ENCODE measurements at regions not wholly inside any gene's neighbourhood (a gene's known extent, or its start where the extent isn't known, plus 50 kb on each side); places are given as distances from the start of the nearest gene placed in this dataset.
A peak's percentile ranks its signal among the peaks of the same experiment; 100 is the strongest.

GRCh38 chr10:3624367-3624766, 160.6 kb downstream of the KLF6 start:
- DNase-seq (ENCODE audit: low spot score), result no peak

DNA sequence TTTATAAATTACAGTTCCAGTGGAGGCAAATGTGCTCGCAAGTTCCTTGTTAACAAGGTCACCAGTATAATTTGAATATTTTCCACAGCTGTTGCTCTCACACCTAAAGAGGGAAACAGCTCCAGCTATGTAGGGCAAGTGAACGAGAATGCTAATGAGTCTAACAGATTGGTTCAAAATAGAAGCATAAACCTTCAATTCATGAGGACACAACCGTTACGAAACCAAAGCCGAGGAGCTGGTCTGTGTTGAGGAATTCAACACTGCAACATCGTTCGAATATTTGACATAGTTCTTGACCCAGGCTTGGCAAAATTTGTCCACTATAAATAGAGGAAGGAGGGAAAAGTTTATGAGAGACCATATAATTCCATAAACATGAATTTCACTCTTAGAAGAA, 161.3 kb downstream of the KLF6 start:
- DNase-seq (ENCODE audit: low spot score), result no peak

- DNase-seq (ENCODE audit: low spot score), result no peak
Observed at GRCh38 chr10:3622845-3623621, 162.0 kb downstream of the KLF6 start.

DNA sequence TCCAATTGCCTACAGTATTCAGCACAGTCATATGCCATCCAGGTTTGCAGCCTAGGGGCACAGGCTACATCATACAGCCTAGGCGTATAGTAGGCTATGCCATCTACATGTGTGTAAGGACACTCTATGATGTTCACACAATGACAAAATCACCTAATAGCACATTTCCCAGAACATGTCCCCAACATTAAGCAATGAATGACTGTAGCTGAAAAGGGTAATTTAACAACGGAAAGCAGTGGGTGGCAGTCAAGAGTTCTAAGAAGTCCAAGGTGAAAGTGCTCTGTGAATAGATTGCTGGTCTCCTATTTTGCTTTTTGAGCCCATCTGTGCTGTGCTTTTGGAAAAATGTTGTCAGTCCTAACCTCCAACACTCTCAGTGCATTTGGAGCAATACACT, 162.6 kb downstream of the KLF6 start:
- no peak for DNase-seq (ENCODE audit: low spot score)

- DNase-seq (ENCODE audit: low spot score), result no peak
Observed at GRCh38 chr10:3620818-3621217, 164.2 kb downstream of the KLF6 start.

DNA sequence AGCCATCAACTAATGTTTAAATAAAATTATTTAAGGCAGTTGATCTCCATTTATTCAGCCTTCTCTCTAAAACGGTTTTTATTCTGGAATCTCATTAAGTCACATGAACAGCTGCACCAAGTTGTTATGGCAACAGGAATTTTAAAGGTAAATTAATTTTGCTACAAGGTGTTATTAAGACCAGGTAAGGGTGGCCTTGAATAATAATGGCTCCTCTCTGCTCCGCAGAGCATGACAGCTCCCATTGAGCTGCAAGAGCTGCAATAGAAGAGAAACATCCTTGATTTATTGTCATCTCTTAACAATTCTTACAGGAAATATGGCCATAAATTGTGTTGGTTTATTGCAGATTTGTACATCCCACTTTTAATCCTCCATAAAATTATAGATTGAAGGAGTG, 165.8 kb downstream of the KLF6 start:
- DNase-seq (ENCODE audit: low spot score), result no peak

DNA sequence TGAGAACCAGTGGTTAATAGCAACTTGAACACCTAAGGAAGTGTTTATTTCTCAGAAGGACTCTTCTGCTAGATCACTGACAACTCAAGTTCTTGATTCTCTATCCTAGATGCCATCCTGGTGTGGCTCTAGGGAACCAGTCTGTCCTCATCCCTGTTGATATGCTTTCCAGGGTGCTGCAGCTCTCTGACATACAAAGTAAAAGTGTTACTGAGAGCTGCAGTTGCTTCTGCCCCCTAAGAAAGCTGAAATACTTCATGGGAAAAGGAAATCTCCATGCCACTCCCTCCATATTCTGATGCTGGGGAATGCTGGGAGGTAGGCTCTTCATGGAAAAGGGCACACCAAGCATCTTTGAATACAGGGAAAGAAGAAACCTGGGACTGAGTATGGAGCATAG, 168.1 kb downstream of the KLF6 start:
- DNase-seq (ENCODE audit: low spot score), result no peak

DNA sequence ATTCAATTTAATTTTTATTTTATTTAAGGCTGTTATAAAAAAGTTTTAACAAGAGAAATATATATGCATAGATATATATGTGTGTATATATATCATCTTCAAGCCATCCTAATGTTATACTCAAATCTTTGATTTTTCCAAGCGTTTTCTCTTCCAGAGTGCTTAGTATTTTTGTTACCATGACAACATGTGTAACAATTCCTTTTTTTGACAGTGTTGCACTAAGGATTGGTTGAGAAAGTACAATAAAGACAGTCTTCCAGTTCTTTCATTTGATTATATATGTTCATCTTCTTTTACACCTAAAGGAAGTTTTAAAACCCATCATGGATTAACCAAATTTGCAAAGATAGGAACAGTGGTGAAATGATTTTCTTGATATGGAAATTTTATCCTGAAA, 171.7 kb downstream of the KLF6 start:
- no peak for DNase-seq (ENCODE audit: low spot score)

DNA sequence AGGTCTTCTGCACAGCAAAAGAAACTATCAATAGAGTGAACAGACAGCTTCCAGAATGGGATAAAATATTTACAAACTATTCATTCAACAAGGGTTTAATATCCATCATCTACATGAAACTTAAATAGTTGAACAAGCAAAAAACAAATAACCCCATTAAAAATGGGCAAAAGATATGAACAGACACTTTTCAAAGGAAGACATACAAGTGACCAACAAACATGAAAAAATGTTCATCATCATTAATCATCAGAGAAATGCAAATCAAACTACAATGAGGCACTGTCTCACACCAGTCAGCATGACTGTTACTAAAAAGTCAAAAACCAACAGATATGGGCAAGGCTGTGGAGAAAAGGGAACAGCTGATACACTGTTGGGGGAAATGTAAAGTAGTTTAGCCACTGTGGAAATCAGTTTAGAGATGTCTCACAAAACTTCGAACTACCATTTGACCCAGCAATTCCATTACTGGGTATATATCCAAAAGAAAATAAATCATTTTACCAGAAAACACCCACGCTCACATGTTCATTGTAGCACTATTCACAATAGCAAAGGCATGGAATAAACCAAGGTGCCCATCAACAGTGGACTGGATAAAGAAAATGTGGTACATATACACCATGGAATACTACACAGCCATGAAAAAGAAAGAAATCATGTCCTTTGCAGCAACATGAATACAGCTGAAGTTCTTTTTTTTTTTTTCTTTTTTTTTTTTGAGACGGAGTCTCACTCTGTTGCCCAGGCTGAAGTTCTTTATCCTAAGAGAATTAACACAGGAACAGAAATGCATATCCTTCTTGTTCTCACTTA, 172.6 kb downstream of the KLF6 start:
- DNase-seq (ENCODE audit: low spot score), result no peak

GRCh38 chr10:3606309-3606708, 178.7 kb downstream of the KLF6 start:
- DNase-seq (ENCODE audit: low spot score), result no peak

DNA sequence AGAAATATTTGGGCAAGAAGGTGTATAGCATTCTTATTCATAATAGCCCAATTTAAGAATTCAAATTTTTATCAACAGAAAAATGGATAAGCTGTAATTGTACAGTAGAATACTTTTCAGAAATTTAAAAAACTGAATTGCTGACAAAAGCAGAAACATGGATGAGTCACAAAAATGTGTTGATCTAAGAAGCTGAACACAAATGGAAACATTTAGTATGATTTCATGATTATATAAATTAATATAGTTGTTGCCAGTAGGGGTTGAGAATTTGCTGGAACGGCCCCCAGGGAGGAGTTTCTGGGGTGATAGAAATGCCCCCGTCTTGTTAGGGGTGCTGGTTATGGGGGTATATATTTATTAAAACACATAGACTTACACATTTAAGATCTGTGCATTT, 179.1 kb downstream of the KLF6 start:
- DNase-seq (ENCODE audit: low spot score), result no peak

- DNase-seq (ENCODE audit: low spot score), result peak; percentile 53
Observed at GRCh38 chr10:3595736-3596135, 189.3 kb downstream of the KLF6 start.

DNA sequence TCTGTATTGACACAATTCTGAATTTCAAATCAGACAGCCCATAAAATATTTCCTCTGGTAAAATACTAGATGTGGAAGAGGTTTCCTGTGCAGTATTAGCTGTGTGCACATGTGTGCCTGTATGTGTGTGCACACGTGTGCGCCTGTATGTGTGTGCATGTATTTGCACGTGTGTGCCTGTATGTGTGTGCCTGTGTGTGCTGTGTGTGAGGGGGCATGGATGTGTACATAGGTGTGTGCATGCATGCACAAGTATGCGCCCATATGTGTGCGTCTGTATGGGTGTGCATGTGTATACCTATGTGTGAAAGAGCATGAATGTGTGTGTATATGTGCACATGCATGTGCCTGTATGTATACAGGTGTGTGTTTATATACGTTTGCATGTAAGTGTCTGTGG, 191.4 kb downstream of the KLF6 start:
- no peak for DNase-seq (ENCODE audit: low spot score)

DNA sequence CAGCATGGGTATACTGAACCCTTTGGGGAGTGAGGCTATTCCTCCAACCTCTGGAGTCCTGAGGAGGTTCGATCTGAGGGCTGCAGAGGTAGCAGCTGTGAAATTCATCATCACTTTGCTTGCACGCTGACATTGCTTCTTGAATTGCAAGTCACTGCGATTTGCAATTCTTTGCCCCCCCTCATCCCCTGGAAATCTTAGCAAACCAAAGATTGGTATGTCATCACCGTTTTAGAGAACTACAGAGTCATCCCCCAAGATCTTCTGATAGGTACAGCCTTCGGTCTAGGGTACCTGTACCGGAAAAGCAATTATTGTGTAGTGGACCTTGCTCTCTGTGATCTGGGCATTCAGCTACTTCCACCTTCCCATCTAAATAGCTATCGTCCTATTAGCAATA, 192.6 kb downstream of the KLF6 start:
- DNase-seq (ENCODE audit: low spot score), result no peak

DNA sequence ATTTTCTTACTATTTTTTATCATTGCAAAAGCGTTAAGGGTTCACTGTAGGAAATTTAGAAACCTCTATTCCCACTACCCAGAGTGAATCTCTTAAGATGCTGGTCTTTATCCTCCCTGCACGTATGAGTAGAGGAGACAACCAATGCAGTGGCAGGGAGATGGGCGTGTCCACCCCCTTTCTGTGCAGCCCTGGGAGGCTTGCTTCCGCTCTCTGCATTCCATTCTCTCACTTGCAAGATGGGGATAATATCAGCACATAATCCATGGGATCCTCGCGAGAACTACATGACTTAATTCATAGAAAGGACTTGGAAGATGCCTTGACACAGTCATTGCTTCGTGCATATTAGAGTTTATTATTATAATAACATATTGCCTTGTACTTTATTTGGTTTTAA, 196.2 kb downstream of the KLF6 start:
- DNase-seq (ENCODE audit: low spot score), result no peak

- no peak for DNase-seq (ENCODE audit: low spot score)
Observed at GRCh38 chr10:3588346-3588745, 196.7 kb downstream of the KLF6 start.

DNA sequence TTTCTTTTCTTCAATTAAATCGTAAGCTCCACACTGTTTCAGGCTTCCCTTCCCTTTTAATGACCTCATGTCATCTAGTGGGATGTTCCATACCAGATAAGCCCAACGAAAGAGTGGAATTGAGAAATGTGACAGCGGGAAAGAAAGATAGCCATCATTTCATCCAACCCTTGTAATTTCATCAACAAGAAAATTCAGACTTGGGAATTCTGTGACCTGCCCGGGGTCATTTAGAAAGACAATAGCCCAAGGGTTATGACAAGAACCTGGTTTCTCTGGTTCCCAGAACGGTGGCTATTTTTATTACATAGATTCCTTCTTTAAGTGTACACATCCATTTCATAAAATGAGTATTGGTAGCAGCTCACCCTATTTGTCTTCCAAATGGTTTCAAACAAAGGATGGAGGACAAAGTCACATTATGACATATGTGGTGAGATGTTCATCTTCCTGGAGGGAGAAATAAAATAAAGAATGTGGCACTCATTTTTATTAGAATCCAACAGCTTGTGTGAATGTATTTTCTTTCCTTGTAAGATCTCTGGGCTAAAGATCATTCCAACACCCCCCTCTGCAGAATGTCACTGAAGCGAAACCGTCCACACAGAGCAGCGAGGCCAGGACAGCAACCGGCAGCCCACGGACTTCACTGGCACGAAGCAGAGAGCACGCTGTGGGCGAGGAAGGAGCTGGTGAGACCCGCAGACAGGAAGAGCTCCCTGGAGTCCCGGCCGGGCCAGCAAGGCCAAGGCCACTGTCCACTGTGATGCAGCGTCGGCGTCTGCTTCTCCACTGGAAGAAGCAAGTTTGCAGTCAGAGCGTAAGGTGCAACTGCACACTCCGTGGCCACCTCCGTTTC, 199.9 kb downstream of the KLF6 start:
- DNase-seq (ENCODE audit: low spot score), result no peak

DNA sequence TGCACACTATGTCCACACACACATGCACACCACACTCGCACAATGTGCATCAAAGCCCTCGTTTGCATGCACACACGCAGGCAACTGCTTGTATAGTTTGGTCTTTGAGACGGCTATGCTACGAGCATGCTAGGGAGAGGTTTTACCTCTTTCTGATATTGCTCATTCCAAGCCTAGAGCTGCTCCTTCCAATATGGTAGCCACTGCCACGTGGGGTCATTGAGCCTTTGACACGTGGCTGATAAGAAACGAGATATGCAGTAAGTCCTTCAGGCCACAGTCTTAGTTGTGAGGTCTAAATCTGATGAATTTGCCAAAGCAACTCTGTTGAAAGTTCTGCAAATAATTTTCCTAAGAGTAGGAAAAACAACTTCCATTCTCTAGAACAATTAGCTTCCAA, 204.4 kb downstream of the KLF6 start:
- DNase-seq (ENCODE audit: low spot score), result no peak

- DNase-seq (ENCODE audit: low spot score), result no peak
Observed at GRCh38 chr10:3579845-3580244, 205.2 kb downstream of the KLF6 start.

- no peak for DNase-seq (ENCODE audit: low spot score)
Observed at GRCh38 chr10:3578682-3579081, 206.3 kb downstream of the KLF6 start.

DNA sequence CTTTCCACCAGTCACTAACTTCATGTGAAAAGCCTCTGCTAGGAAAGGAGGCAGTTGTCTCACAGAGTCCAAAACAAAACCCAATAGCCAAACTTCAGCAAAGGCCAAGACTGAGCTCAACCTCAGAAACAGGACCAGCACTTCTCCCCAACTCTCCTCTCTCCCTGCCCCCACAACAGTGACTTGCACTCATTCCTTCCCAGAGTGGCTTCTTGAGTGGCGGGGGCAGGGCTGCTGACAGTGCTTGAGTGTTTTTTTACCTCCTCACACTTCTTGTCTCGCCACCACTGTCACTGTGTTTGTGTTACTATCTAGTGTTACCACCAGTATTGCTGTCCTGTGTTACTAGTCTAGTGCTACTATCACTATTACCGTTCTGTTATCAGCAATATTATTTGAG, 206.8 kb downstream of the KLF6 start:
- DNase-seq (ENCODE audit: low spot score), result no peak

DNA sequence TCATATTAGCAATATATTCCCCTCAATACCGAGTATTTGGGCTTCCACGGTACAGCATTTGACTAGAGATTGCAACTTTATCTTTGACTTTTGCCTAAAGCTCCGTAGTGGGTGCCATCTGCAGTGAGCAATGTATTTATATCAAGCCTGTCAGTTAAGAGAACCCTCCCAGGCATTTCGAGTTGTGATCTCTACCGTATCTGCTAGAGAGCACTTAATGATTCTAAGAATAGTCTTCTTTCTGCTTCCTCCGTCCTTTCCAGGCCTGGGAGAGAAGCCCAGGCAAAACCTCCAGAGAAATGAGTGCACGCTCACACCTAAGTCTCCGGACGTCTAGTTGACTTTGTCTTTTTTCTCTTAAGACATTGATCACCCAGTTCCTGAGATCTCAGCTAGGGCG, 210.6 kb downstream of the KLF6 start:
- DNase-seq (ENCODE audit: low spot score), result no peak

- DNase-seq (ENCODE audit: low spot score), result no peak
Observed at GRCh38 chr10:3573498-3573897, 211.5 kb downstream of the KLF6 start.

Measured in pons (tissue), 1 donor.